NCI-H82 (cell line): ENCODE measurements at regions not wholly inside any gene's neighbourhood (a gene's known extent, or its start where the extent isn't known, plus 50 kb on each side); places are given as distances from the start of the nearest gene placed in this dataset.
"Not testable (repeated sequence)": the region's sequence is repeated elsewhere in the genome, so short reads cannot be mapped to it uniquely, and the experiment has no call there.

Experiments used
- DNase-seq: peaks from one replicate; lab custom pipeline; 2025; lab: John Stamatoyannopoulos, UW

DNA sequence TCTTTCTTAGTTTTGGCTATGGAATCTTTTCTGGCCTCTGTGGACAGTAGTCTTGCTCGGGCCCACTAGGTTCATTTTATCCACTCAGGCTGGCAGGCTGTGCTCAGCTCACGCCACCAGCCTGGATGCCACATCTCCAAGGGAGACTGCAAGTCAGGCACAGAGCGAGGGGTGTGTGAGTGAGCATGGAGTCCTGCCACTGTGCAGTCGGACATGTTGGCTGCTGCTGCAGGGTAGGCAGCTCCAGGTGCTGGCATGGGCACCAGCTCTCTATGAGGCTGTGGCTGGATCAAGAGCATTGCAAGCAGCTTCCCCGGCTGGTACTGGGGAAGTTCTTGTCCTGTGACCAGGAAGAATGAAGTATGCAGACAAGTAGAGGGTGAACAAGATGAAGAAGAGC, 158.9 kb downstream of the PCTP start:
- no peak for DNase-seq

DNA sequence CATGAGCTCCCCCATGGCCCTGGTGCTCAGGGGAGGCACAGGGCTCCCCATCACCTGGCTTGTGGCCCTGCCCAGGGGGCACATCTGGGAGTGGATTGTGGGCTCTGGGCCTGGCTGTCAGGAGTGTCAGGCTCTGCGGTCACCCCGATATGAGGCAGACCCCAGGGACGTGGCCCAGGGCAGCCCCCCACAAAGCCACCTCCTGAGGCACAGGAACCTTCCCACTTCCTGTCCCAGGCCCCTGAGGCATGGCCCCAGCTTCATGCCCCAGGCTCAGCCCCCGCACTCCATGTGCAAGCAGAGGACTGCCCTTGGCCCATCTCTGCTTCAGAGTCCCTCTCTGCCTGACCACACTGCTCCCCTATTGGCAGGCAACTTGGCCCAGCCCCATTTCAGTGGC, 160.3 kb downstream of the PCTP start:
- DNase-seq = no peak

DNA sequence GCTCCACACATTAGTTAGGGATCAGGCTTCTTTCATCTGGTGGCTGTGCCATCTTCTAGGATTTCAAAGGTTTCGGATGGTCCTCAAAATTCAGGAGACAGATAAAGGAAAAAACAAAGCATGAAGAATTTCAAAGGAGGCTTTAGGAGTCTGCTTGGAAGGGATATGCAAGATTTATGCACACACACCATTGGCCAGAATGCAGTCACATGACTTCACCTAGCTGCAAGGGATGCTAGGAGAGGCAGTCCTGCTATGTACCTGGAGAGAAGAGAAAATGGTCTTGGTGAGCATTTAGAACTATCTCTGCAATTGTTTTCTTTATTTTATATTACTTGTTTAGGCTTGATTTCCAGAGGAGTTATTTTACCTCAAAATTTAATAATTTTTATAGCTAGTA, 174.6 kb downstream of the PCTP start:
- no peak for DNase-seq

DNA sequence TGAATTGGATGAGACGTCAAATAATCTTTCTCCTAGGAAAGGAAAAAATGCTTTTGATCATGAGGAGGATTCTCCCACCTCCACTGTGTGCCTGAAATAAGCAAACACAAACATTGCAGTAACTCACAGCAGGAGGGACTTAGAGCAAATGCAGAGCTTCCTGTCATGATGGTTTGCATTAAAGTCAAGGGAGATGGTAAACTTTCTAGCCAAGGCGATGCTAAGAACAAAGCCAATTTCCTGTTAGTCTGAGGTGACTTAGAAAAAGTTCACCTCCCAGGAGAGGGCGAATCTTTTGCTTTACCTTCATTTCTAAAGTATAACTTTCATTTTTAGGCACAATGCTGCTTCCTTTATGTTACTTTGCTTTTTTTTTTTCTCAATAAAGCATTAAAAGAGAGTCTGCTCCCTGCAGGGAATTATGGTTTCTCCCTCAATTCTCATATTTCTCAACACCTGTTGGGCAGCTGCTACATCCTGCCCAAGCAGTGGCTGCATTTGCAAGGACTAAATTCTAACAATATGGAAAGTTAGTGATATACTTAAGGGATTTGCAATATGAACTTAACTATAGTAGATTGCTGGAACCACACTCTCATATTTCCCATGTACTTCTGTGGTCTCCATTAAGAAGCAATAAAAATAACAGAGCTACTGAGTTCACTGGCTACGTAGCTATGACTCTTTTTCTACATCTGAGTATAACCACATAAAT, 175.6 kb downstream of the PCTP start:
- no peak for DNase-seq

DNA sequence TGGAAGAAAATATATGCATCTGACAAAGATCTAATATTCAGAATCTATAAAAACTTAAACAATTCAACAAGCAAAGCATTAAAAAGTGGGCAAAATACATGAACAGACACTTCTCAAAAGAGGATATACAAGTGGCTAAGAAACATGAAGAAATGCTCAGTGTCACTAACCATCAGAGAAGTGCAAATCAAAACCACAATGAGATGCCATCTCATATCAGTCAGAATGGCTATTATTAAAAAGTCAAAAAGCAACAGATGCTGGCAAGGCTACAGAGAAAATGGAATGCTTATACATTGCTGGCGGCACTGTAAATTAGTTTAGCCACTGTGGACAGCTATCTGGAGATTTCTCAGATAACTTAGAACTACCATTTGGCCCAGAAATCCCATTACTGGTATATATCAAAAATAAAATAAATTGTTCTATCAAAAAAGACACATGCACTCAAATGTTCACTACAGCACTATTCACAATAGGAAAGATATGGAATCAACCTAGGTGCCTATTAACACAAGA, 179.5 kb downstream of the PCTP start:
- no peak for DNase-seq

DNA sequence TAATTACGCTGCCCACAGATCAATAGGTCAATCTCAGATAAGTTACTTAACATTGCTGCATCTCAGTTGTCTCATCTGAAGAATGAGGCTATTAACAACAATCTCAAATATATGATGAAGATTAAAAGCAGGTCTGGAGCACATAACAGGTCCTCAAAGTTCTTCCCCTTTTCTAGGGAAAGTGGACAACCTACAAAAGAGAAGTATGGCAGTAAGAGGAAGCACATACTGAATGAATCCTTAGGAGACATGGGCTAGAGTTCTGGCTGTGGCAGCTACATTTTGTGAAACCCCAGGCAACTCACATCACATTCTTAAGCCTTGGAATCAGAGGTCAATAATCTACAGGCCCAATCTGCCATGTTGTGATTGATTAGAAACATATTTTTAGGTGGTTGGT, 180.6 kb downstream of the PCTP start:
- DNase-seq = no peak

DNA sequence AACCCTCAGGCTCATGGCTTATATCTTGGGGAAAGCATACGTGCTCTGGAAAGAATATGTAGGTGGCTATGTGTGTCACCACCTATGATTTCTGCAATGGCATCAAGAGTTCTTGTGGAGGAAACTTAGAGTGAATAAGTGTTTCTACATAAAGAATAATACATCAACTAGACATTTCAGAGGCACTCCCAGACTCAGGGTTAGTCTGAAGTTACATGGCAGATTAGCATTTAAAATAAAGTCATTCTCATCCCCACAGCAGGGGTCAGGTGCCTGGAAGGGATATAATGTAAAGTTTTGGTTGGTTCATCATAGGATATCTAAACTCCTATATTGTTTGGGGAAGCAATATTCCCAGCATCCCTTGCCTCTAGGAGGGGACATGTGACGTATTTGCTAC, 182.1 kb downstream of the PCTP start:
- no peak for DNase-seq

DNA sequence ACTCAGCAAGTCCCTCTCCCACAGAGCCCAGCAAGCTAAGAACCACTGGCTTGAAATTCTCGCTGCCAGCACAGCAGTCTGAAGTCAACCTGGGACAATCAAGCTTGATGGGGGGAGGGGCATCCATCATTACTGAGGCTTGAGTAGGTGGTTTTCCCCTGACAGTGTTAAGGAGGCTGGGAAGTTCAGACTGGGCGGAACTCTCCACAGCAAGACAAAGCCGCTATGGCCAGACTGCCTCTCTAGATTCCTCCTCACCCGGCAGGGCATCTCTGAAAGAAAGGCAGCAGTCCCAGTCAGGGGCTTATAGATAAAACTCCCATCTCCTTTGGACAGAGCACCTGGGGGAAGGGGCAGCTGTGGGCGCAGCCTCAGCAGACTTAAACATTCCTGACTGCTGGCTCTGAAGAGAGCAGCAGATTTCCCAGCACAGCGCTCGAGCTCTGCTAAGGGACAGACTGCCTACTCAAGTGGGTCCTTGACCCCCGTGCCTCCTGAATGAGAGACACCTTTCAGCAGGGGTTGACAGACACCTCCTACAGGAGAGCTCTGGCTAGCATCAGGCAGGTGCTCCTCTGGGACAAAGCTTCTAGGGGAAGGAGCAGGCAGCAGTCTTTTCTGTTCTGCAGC, 188.4 kb downstream of the PCTP start:
- not testable (repeated sequence) for DNase-seq

DNA sequence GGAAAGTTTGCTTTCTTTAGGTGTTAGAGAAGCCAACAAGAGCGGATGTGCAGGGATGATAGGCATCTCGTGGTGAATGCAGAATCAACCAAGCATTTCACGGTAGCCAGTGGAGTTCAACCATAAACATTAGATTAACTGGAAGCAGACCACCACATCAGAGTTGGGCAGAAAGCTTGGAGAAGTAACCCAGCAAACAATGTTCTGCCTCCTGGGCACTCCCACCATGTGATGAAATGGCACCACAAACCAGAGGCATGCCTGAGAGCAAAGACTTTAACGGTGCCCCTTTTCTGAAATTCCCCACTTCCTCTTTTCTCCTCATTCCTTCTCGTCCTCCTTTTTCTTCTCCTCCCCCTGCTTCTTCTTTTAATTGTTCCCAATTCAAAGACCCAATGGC, 193.5 kb upstream of the ANKFN1 start:
- no peak for DNase-seq

DNA sequence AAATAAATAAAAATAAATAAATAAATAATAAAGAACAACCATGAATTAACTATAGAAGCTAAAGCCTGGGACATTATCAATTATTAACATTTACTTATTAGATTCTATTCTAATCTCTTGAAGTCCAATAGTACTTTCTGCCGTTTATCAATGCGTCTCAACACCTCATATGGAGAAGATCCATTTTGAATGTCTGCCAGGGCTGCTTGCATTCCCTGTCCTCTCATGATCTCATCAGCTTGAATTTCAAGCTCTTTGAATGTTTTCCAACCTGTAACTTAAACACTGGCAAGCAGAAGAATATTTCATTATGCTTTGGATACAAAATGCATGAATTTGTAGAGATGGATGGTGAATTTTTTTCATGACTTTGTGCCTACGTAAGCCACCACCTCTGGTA, 191.9 kb upstream of the ANKFN1 start:
- DNase-seq = no peak

DNA sequence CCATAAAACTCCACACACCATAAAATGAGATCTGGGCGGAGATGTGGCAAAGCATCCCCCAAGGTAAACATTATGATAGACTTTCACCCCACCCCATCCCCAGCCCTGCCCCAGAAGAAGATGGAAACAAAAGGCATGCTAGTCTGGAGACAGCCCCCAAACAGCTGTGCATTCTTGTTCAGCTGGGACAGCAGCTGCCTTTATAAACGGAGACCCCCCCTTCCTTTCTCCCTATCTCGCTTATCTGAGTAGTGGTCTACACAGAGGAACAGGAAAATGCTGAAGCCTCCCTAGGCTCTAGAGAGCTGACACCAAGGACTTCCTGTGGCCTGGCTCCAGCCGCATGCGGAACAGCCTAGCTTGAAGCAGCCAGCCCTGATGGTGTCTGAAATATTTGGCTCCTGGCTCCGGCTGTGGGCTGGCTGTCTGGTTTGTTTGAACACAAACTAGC, 190.3 kb upstream of the ANKFN1 start:
- no peak for DNase-seq

DNA sequence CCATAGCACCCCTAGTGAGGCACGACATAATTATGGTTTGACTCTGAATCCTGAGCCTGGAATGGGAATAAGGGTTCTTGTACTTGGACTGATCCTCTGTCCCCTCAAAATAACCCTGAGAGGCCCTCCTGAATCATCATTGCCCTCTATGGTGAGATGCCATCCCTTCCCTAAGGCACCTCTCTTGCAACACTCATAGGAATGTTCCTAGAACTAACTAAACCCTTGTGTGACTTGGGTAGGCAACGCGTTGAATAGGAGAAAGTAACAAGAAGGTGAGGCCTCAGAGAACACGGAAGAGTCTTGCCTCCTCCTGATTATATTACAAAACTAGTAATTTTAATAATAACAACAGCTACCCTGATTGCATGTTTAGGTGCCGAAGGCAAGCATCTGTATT, 189.1 kb upstream of the ANKFN1 start:
- no peak for DNase-seq

DNA sequence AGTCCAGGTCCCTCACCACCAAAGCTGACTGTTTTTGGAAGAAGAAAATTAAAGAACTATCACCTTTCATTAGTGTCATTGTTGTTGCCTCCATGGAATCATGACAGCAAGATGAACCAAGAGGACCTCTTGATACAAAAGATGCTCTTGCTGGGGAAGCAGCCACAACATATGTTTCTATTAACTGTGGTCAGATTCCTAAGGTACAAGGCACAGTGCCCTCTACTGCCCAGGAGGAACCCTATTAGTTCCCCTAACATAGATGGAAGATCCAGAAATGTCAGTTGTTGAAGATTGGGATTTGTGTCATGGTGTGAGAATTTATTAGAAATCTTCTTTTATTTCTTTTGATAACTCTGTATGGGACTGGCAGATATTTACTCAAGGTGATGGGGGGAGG, 188.2 kb upstream of the ANKFN1 start:
- peak; percentile 5 for DNase-seq

DNA sequence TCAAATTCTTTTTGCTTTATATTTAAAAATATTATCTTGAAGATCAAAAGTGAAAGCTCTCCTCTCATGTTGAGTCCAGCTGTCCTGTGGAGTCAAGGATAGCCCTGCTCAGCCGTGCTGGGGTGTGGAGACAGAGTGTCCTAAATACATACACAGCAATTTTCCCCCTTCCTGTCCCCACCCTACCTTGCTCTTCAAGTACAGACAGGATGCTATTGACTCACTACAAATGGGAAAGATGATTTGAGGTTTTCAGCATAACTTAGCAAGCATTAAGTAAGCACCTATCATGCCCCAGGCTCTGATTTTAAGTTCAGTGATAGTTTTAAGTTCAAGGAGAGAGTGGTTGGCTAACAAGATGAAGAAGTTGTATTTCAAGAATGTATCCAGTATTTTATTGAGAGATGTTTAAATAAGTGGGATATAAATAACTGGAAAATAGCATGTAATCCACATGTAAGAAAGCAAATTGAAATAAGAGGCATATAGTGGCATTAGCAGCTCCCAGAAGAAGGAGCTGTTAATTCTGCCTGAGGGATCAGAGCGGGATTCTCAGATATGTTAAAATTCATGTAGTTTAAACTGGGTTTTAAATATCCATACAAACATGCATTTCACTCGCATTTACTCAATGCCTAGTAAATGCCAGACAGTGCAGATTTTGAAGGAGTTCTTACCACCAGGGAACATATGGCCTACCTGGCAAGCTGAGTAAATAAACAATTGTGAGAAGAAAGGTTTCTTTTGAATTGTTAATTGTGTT, 183.5 kb upstream of the ANKFN1 start:
- DNase-seq = no peak

DNA sequence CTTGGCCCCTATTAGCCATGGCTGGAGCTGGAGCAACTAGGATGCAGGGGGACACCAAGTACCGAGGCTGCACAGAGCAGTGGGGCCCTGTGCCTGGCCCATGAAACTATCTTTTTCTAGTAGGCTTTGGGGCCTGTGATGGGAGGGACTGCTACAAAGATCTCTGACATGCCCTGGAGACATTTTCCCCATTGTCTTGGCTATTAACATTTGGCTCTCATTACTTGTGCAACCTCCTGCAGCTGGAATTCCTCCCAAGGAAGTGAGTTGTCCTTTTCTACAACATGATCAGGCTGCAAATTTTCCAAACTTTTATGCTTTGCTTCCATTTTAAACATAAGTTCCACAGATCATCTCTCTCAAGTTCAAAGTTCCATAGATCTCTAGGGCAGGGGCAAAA, 174.7 kb upstream of the ANKFN1 start:
- DNase-seq = no peak

DNA sequence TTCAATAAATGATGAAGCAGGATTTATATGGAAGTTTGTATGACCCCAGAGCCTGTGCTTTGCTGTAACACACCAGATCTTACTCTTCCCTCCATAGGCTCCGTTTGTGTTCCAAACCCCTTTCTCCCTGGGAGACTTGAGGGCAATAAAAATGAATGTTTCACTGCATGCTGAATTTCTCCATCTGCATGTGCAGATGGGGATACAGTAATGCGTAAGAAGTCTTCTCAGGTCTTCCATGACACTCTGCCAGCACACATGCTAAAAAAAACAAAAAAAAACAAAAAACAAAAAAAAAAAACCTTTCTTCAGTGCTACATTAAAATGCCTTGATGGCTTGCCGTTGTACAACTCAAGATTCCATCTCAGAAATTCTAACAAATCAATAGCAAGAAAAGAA, 170.2 kb upstream of the ANKFN1 start:
- DNase-seq = no peak

DNA sequence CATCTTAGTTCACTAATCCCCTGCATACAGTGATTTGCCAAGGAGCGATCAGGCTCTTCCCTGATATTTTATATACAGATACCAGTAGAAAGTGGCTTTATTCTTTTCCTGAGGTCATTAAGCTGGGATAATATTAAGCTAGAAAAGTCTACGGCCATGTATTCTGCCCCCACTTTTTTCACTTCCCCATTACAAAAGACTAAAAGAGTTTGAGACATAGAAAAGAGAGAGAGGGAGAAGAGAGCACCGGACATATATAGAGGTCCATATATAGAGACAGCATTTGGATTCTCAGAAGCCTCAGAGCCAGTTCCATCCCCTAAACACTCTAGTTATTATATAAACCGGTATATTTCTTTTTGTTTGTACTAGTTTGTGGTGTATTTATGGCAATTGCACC, 166.5 kb upstream of the ANKFN1 start:
- DNase-seq = peak; percentile 28

DNA sequence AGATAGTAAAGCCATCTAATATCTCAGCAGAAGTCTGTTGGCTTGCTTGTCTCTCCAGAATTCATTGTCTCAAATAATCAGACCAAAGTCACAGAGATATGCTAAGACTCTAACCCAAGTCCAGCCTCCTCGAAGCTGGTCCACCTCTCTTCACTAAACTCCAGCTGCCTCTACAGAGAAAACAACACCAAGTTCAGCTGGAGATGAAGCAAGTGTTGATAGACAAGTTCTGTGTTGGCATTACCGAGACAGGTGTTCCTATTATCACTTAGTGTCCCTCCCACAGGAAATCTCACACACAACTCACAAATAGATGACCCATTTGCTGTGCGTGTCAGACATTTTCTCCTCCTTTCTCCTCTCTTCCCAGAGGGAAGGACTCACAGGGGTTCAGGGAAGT, 164.4 kb upstream of the ANKFN1 start:
- no peak for DNase-seq

DNA sequence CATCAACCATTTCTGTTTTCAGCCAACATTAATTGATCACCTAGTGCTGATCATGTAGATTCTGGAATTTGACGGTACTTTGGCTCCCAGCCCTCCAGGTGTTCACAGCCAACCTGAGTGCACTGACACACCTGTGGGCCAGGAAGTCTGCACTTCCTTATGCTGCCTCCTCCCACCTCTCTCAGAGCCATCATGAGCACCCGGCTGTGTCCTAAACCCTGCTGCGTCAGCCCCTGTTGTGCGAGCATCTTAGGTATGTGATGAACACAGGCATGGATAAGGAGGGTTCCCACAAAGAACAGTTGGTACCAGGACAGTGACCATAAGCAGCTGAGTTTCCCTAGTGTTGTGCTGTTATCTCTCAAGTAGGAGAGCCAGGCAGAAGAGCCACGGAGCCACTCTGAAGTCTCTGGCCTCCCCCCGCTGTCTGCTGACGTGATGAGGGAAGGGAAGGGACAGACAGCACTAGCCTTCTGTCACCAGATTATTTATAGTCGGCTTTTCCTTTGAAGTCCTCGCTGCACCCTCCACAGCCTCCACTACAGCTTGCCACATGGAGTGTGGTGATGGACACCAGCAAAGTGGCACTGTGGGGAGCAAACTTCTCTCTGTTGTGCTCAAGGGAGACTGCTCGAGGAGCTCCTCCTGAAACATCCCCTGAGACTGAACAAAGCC, 162.8 kb upstream of the ANKFN1 start:
- DNase-seq = peak; percentile 65

DNA sequence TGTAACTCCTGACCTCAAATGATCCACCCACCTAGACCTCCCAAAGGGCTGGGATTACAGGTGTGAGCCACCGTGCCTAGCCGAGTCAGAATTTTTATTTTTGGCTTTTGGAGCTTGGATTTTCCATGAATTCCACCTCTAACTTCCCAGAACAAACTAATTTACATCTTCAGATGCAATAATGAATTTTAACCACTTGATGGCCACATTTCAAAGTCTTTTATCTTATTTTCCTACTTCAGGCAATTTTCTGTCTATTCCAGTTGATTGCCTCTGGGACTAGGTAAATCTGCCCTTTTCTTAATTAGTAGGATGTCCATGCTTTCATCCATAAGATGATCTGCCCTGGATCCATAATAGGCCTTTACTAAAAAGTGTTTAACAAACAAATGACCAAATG, 156.4 kb upstream of the ANKFN1 start:
- peak; percentile 11 for DNase-seq

DNA sequence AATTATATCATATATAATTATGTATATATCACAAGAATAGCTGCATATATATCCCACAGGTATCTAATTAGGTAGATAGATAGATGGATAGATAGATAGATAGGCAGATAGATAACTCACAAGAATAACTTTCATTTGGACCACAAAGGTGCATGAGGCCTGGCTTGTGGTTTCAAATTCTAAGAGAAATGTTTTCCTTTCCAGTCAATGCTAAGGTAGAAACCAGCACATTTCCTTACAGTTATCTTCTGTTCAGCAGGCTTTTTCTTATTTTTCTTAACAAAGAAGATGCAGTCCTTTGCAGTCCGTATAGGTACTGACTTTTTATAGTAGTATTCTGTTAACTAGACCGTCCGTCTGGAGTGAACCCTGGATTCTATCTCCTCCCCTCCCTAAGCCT, 152.9 kb upstream of the ANKFN1 start:
- no peak for DNase-seq

DNA sequence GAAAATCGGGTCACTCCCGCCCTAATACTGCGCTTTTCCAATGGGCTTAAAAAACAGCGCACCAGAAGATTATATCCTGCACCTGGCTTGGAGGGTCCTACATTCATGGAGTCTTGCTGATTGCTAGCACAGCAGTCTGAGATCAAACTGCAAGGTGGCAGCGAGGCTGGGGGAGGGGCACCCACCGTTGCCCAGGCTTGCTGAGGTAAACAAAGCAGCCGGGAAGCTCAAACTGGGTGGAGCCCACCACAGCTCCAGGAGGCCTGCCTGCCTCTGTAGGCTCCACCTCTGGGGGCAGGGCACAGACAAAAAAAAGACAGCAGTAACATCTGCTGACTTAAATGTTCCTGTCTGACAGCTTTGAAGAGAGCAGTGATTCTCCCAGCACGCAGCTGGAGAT, 150.6 kb upstream of the ANKFN1 start:
- not testable (repeated sequence) for DNase-seq
